SK-N-SH treated with all-trans-retinoic acid at 6 μM for 48 hours (cell line): ENCODE measurements at regions not wholly inside any gene's neighbourhood (a gene's known extent, or its start where the extent isn't known, plus 50 kb on each side); places are given as distances from the start of the nearest gene placed in this dataset.

Source experiments
- CREB5 ChIP-seq: fragments of 250-450 bp; sonication (Bioruptor Pico); IDR thresholded peaks from 2 replicates; pipeline ENCODE4 v1.5.1; 2020; ENCODE audit warnings: low read depth, mild to moderate bottlenecking, moderate library complexity
- OSR1 ChIP-seq: fragments of 250-450 bp; sonication (Bioruptor Pico); IDR thresholded peaks from 2 replicates; pipeline ENCODE4 v1.8.0; 2022; ENCODE audit warnings: moderate library complexity, mild to moderate bottlenecking, inconsistent platforms
- PATZ1 ChIP-seq: fragments of 250-450 bp; sonication (Bioruptor Pico); IDR thresholded peaks from 2 replicates; pipeline ENCODE4 v1.8.0; 2020; ENCODE audit warnings: mild to moderate bottlenecking, moderate library complexity, borderline replicate concordance
- POU6F1 ChIP-seq: fragments of 250-450 bp; sonication (Bioruptor Pico); IDR thresholded peaks from 2 replicates; pipeline ENCODE4 v1.8.0; 2021; ENCODE audit warnings: low read depth, mild to moderate bottlenecking, moderate library complexity, borderline replicate concordance
- SNAI2 ChIP-seq: fragments of 250-450 bp; sonication (Bioruptor Pico); IDR thresholded peaks from 2 replicates; pipeline ENCODE4 v1.5.0; 2020; ENCODE audit warnings: mild to moderate bottlenecking, moderate library complexity
- TSHZ2 ChIP-seq: fragments of 250-450 bp; sonication (Bioruptor Pico); IDR thresholded peaks from 2 replicates; pipeline ENCODE4 v1.5.0; 2020; ENCODE audit warnings: mild to moderate bottlenecking, moderate library complexity
- ZFP3 ChIP-seq: fragments of 250-450 bp; sonication (Bioruptor Pico); IDR thresholded peaks from 2 replicates; pipeline ENCODE4 v1.5.0; 2020; ENCODE audit warnings: mild to moderate bottlenecking, moderate library complexity
- ZNF70 ChIP-seq: fragments of 450-650 bp; formaldehyde crosslinking; IDR thresholded peaks from 2 replicates; pipeline ENCODE4 v1.5.0; 2020; ENCODE audit warnings: mild to moderate bottlenecking, moderate library complexity

- TF ChIP-seq CREB5 (CRISPR knock-in tag) (no peak), OSR1 (CRISPR knock-in tag) (no peak), ZNF70 (CRISPR knock-in tag) (no peak), TSHZ2 (no peak), PATZ1 (no peak), ZFP3 (no peak), SNAI2 (CRISPR knock-in tag) (no peak), POU6F1 (CRISPR knock-in tag) (no peak)
These were observed 166.7 kb downstream of the RBFOX3 start for GRCh38 chr17:79444198-79444597.
